Activated T-helper 1 cell treated with anti-CD3 and anti-CD28 coated beads, Interleukin-12 subunit alpha, Interleukin-12 subunit beta, Interleukin-2, Interleukin-4 antibody, amounts not matched to agents 30 ng/mL and 10 ng/mL and 1 ng/mL, durations not matched to agents 14 hours and 24 hours and 36 hours (primary cell): ENCODE measurements at regions not wholly inside any gene's neighbourhood (a gene's known extent, or its start where the extent isn't known, plus 50 kb on each side); places are given as distances from the start of the nearest gene placed in this dataset.
"Not testable (repeated sequence)": the region's sequence is repeated elsewhere in the genome, so short reads cannot be mapped to it uniquely, and the experiment has no call there.

Experiments used
- DNase-seq: peaks from one replicate; pipeline ENCODE4 v3.0.0; 2021; ENCODE audit warnings: low spot score
- H3K27ac Mint-ChIP-seq: one replicate; pipeline ENCODE4 v1.8.0; 2021; ENCODE audit warnings: mild to moderate bottlenecking, mixed read lengths
- H3K27me3 Mint-ChIP-seq: one replicate; pipeline ENCODE4 v1.8.0; 2022; ENCODE audit warnings: mild to moderate bottlenecking, moderate library complexity, mixed read lengths; ENCODE audit not compliant: insufficient read depth
- H3K36me3 Mint-ChIP-seq: one replicate; pipeline ENCODE4 v1.8.0; 2021; ENCODE audit warnings: low read depth, mixed read lengths
- H3K4me1 Mint-ChIP-seq: one replicate; pipeline ENCODE4 v1.8.0; 2021; ENCODE audit warnings: low read depth, mixed read lengths
- H3K4me3 Mint-ChIP-seq: one replicate; pipeline ENCODE4 v1.8.0; 2021; ENCODE audit warnings: mild to moderate bottlenecking, moderate library complexity, mixed read lengths
- H3K9me3 Mint-ChIP-seq: one replicate; pipeline ENCODE4 v1.8.0; 2021; ENCODE audit warnings: mixed read lengths
- intact Hi-C: fragments of 100-400 bp; cut with micrococcal nuclease; formaldehyde crosslinking; loops from one replicate; pipeline ENCODE4 v1.15.1; 2024

GRCh38 chr1:58941471-58942289, 157.8 kb upstream of the JUN start:
- H3K4me1 Mint-ChIP-seq = peaks cover 77% of the 10 kb centered on the region
- DNase-seq = peak; percentile 46
- peak overlapping the region; percentile 60 for H3K4me3 Mint-ChIP-seq
- H3K36me3 Mint-ChIP-seq = peaks cover 13% of the 10 kb centered on the region
- no peaks in the 10 kb centered on the region for H3K27me3 Mint-ChIP-seq
- intact Hi-C loops = loop anchor here (1.0 to 5.0 kb wide), 3 partner anchors 12 to 66 kb away; no protein-coding TSS in a partner anchor
- peak overlapping the region; percentile 85 for H3K27ac Mint-ChIP-seq
- H3K9me3 Mint-ChIP-seq = peaks cover 20% of the 10 kb centered on the region

GRCh38 chr1:58942759-58943191, 158.9 kb upstream of the JUN start:
- intact Hi-C loops = loop anchor here (1.0 to 5.0 kb wide), 3 partner anchors 13 to 65 kb away; no protein-coding TSS in a partner anchor

GRCh38 chr1:58943776-58944175, 159.9 kb upstream of the JUN start:
- Mint-ChIP-seq H3K27me3 (no peaks in the 10 kb centered on the region), H3K4me1 (peaks cover 84% of the 10 kb centered on the region), H3K4me3 (no peak overlapping the region), H3K9me3 (peaks cover 33% of the 10 kb centered on the region), H3K36me3 (peaks cover 18% of the 10 kb centered on the region), H3K27ac (peak overlapping the region; percentile 67)
- intact Hi-C loops = loop anchor here (5.0 kb wide), 1 partner anchor 64 kb away; no protein-coding TSS in a partner anchor
- DNase-seq = no peak

More at GRCh38 chr1:58942759-58943191, 158.9 kb upstream of the JUN start:
- Mint-ChIP-seq H3K4me1 (peaks cover 79% of the 10 kb centered on the region), H3K4me3 (peak overlapping the region; percentile 60), H3K9me3 (peaks cover 30% of the 10 kb centered on the region), H3K27ac (peak overlapping the region; percentile 85), H3K36me3 (peaks cover 13% of the 10 kb centered on the region), H3K27me3 (no peaks in the 10 kb centered on the region)
- no peak for DNase-seq

- peak overlapping the region; percentile 6 for H3K4me3 Mint-ChIP-seq
Observed at GRCh38 chr1:58944439-58944838, 160.6 kb upstream of the JUN start.

GRCh38 chr1:58946390-58946789, 162.5 kb upstream of the JUN start:
- Mint-ChIP-seq H3K27ac (no peak overlapping the region), H3K36me3 (peaks cover 17% of the 10 kb centered on the region), H3K4me3 (no peak overlapping the region), H3K9me3 (peaks cover 24% of the 10 kb centered on the region), H3K4me1 (peaks cover 74% of the 10 kb centered on the region), H3K27me3 (no peaks in the 10 kb centered on the region)
- no peak for DNase-seq
- intact Hi-C loops = no loop called here

More at GRCh38 chr1:58944439-58944838, 160.6 kb upstream of the JUN start:
- peak overlapping the region; percentile 22 for H3K27ac Mint-ChIP-seq
- H3K27me3 Mint-ChIP-seq = no peaks in the 10 kb centered on the region
- no peak for DNase-seq
- intact Hi-C loops = loop anchor here (5.0 kb wide), 1 partner anchor 63 kb away; no protein-coding TSS in a partner anchor
- H3K4me1 Mint-ChIP-seq = peaks cover 88% of the 10 kb centered on the region
- H3K9me3 Mint-ChIP-seq = peaks cover 34% of the 10 kb centered on the region
- peaks cover 22% of the 10 kb centered on the region for H3K36me3 Mint-ChIP-seq

GRCh38 chr1:58948671-58949070, 164.8 kb upstream of the JUN start:
- intact Hi-C loops = no loop called here
- Mint-ChIP-seq H3K27me3 (no peaks in the 10 kb centered on the region), H3K27ac (peak overlapping the region; percentile 49), H3K36me3 (peaks cover 19% of the 10 kb centered on the region), H3K9me3 (peaks cover 24% of the 10 kb centered on the region), H3K4me1 (peaks cover 51% of the 10 kb centered on the region), H3K4me3 (no peak overlapping the region)
- DNase-seq = no peak

GRCh38 chr1:58949551-58950220, 165.8 kb upstream of the JUN start:
- no peak overlapping the region for H3K27ac Mint-ChIP-seq
- peaks cover 47% of the 10 kb centered on the region for H3K4me1 Mint-ChIP-seq
- no peaks in the 10 kb centered on the region for H3K27me3 Mint-ChIP-seq
- DNase-seq = no peak
- no peak overlapping the region for H3K4me3 Mint-ChIP-seq
- peaks cover 17% of the 10 kb centered on the region for H3K36me3 Mint-ChIP-seq
- intact Hi-C loops = no loop called here
- H3K9me3 Mint-ChIP-seq = peaks cover 27% of the 10 kb centered on the region

- Mint-ChIP-seq H3K27me3 (no peaks in the 10 kb centered on the region), H3K4me1 (peaks cover 48% of the 10 kb centered on the region), H3K4me3 (no peak overlapping the region), H3K27ac (no peak overlapping the region), H3K9me3 (peaks cover 25% of the 10 kb centered on the region), H3K36me3 (peaks cover 14% of the 10 kb centered on the region)
- no peak for DNase-seq
- intact Hi-C loops = no loop called here
Observed at GRCh38 chr1:58950897-58951296, 167.1 kb upstream of the JUN start.

- Mint-ChIP-seq H3K36me3 (peaks cover 10% of the 10 kb centered on the region), H3K9me3 (peaks cover 13% of the 10 kb centered on the region), H3K4me1 (peaks cover 34% of the 10 kb centered on the region)
- intact Hi-C loops, DNase-seq, H3K4me3 Mint-ChIP-seq, H3K27ac Mint-ChIP-seq, H3K27me3 Mint-ChIP-seq: not testable (repeated sequence)
Observed at GRCh38 chr1:58953951-58954350, 170.1 kb upstream of the JUN start.

- H3K4me3 Mint-ChIP-seq, H3K27ac Mint-ChIP-seq, H3K9me3 Mint-ChIP-seq, H3K27me3 Mint-ChIP-seq, DNase-seq, H3K36me3 Mint-ChIP-seq: not testable (repeated sequence)
- peaks cover 41% of the 10 kb centered on the region for H3K4me1 Mint-ChIP-seq
- intact Hi-C loops = loop anchor here (10.0 kb wide), 1 partner anchor 732 kb away; no protein-coding TSS in a partner anchor
Observed at GRCh38 chr1:58963287-58963686, 179.4 kb upstream of the JUN start.

GRCh38 chr1:58964428-58964827, 180.6 kb upstream of the JUN start:
- intact Hi-C loops = loop anchor here (10.0 kb wide), 1 partner anchor 730 kb away; no protein-coding TSS in a partner anchor
- DNase-seq = no peak
- Mint-ChIP-seq H3K9me3 (peaks cover 4% of the 10 kb centered on the region), H3K4me3 (no peak overlapping the region), H3K27me3 (peaks cover 3% of the 10 kb centered on the region), H3K4me1 (peaks cover 52% of the 10 kb centered on the region), H3K36me3 (peaks cover 10% of the 10 kb centered on the region), H3K27ac (no peak overlapping the region)

- H3K4me3 Mint-ChIP-seq = no peak overlapping the region
- H3K27me3 Mint-ChIP-seq = peaks cover 3% of the 10 kb centered on the region
- peaks cover 53% of the 10 kb centered on the region for H3K4me1 Mint-ChIP-seq
- DNase-seq = no peak
- peaks cover 11% of the 10 kb centered on the region for H3K36me3 Mint-ChIP-seq
- no peak overlapping the region for H3K27ac Mint-ChIP-seq
- peaks cover 4% of the 10 kb centered on the region for H3K9me3 Mint-ChIP-seq
- intact Hi-C loops = loop anchor here (10.0 kb wide), 1 partner anchor 730 kb away; no protein-coding TSS in a partner anchor
Observed at GRCh38 chr1:58964880-58965279, 181.0 kb upstream of the JUN start.
